IMR-90 (cell line): ENCODE measurements at regions not wholly inside any gene's neighbourhood (a gene's known extent, or its start where the extent isn't known, plus 50 kb on each side); places are given as distances from the start of the nearest gene placed in this dataset.

Experiments used
- ATAC-seq: fragments of 200-7000 bp; cut with Tn5 transposase; 2 replicates; pipeline ENCODE4 v1.9.1; 2020; ENCODE audit warnings: low read depth, mild to moderate bottlenecking, moderate library complexity
- BruUV-seq: library from RNA; stranded (reverse); fragments of 400-500 nt; replicated peaks from 2 replicates; lab custom pipeline; 2021; lab: Mats Ljungman, UMichigan
- CTCF ChIA-PET: fragments of 300-600 bp; formaldehyde crosslinking; extraction: SDS; loops from one replicate; lab custom pipeline; 2021; ENCODE audit warnings: antibody characterized with exemption; lab: Yijun Ruan, JAX
- POLR2A ChIA-PET: fragments of 300-600 bp; sonication (Branson Sonifier 250); formaldehyde crosslinking; loops from one replicate; lab custom pipeline; 2022; ENCODE audit warnings: antibody characterized with exemption; ENCODE audit not compliant: unreplicated experiment; lab: Charles Lee
- DNase-seq: peaks from one replicate; pipeline ENCODE4 v3.0.0; 2013
- H2AFZ ChIP-seq: replicated peaks from 2 replicates; pipeline ENCODE3; 2013; ENCODE audit warnings: low read length, mild to moderate bottlenecking; ENCODE audit not compliant: poor library complexity
- H2AK5ac ChIP-seq: 2 replicates; pipeline ENCODE4 v1.6.1; 2013; ENCODE audit warnings: low read depth, low read length, inconsistent platforms
- H2AK9ac ChIP-seq: replicated peaks from 2 replicates; pipeline ENCODE3; 2013; ENCODE audit warnings: mild to moderate bottlenecking, low read depth, low read length, moderate library complexity; ENCODE audit not compliant: poor library complexity
- H2BK120ac ChIP-seq: 2 replicates; pipeline ENCODE4 v1.6.1; 2013; ENCODE audit warnings: low read depth, low read length, inconsistent platforms
- H2BK15ac ChIP-seq: 3 replicates; pipeline ENCODE4 v1.6.1; 2013; ENCODE audit warnings: low read depth, low read length, inconsistent platforms
- H2BK20ac ChIP-seq: 2 replicates; pipeline ENCODE4 v1.6.1; 2013; ENCODE audit warnings: low read depth, mild to moderate bottlenecking, inconsistent platforms, low read length, moderate library complexity
- H2BK5ac ChIP-seq: 2 replicates; pipeline ENCODE4 v1.6.1; 2013; ENCODE audit warnings: mild to moderate bottlenecking, low read depth, low read length, inconsistent platforms; ENCODE audit not compliant: poor library complexity, severe bottlenecking
- H3K14ac ChIP-seq: replicated peaks from 2 replicates; pipeline ENCODE4 v1.6.1; 2013; ENCODE audit warnings: low read depth, low read length, inconsistent platforms
- H3K18ac ChIP-seq: 2 replicates; pipeline ENCODE4 v1.6.1; 2013; ENCODE audit warnings: low read depth, low read length, control low read depth
- H3K23ac ChIP-seq: 2 replicates; pipeline ENCODE4 v1.6.1; 2013; ENCODE audit warnings: low read depth, low read length, inconsistent platforms
- H3K27ac ChIP-seq: 2 replicates; pipeline ENCODE4 v1.5.1; 2013; ENCODE audit warnings: mild to moderate bottlenecking, control low read depth, low read length; ENCODE audit not compliant: insufficient read depth
- H3K27me3 ChIP-seq: 2 replicates; pipeline ENCODE4 v1.6.1; 2013; ENCODE audit warnings: low read length; ENCODE audit not compliant: control insufficient read depth, insufficient read depth
- H3K36me3 ChIP-seq: 2 replicates; pipeline ENCODE4 v1.6.1; 2013; ENCODE audit warnings: low read length, mixed read lengths; ENCODE audit not compliant: control insufficient read depth, insufficient read depth
- H3K4ac ChIP-seq: 2 replicates; pipeline ENCODE4 v1.6.1; 2013; ENCODE audit warnings: low read depth, low read length, inconsistent platforms
- H3K4me1 ChIP-seq: 2 replicates; pipeline ENCODE4 v1.6.1; 2013; ENCODE audit warnings: low read length, mixed read lengths; ENCODE audit not compliant: control insufficient read depth, insufficient read depth
- H3K4me2 ChIP-seq: 2 replicates; pipeline ENCODE4 v1.6.1; 2013; ENCODE audit warnings: low read depth, mild to moderate bottlenecking, control low read depth, low read length, moderate library complexity
- H3K4me3 ChIP-seq: 2 replicates; pipeline ENCODE4 v1.5.1; 2013; ENCODE audit warnings: low read depth, mild to moderate bottlenecking, control low read depth, low read length, moderate library complexity; ENCODE audit not compliant: insufficient read depth
- H3K56ac ChIP-seq: 2 replicates; pipeline ENCODE4 v1.6.1; 2013; ENCODE audit warnings: low read length, inconsistent platforms; ENCODE audit not compliant: insufficient read depth; ENCODE audit errors: extremely low read depth
- H3K79me1 ChIP-seq, 2 experiments: 2 replicates each; pipeline ENCODE4 v1.6.1; 2013; ENCODE audit warnings: low read length in 2 of 2, inconsistent platforms in 1 of 2, low read depth in 1 of 2
- H3K9ac ChIP-seq: 2 replicates; pipeline ENCODE4 v1.6.1; 2013; ENCODE audit warnings: low read depth, low read length, control low read depth
- H3K9me1 ChIP-seq: 2 replicates; pipeline ENCODE4 v1.6.1; 2013; ENCODE audit warnings: low read length, inconsistent platforms; ENCODE audit not compliant: insufficient read depth
- H3K9me3 ChIP-seq: 2 replicates; pipeline ENCODE4 v1.6.1; 2013; ENCODE audit warnings: low read length; ENCODE audit not compliant: control insufficient read depth, insufficient read depth
- H4K20me1 ChIP-seq: 2 replicates; pipeline ENCODE4 v1.6.1; 2013; ENCODE audit warnings: low read length, inconsistent platforms; ENCODE audit not compliant: insufficient read depth
- H4K5ac ChIP-seq: 2 replicates; pipeline ENCODE4 v1.6.1; 2013; ENCODE audit warnings: mild to moderate bottlenecking, low read depth, low read length, control low read depth
- H4K8ac ChIP-seq, 2 experiments: 2 replicates each; pipeline ENCODE4 v1.6.1; 2013; ENCODE audit warnings: low read depth in 2 of 2, low read length in 2 of 2, control low read depth in 1 of 2, inconsistent platforms in 1 of 2
- H4K91ac ChIP-seq: 2 replicates; pipeline ENCODE4 v1.6.1; 2013; ENCODE audit warnings: low read depth, low read length, inconsistent platforms; ENCODE audit not compliant: insufficient read depth
- CHD1 ChIP-seq: IDR thresholded peaks from 2 replicates; pipeline ENCODE4 v1.6.1; 2012; ENCODE audit warnings: low read depth, low read length, improper control_type of control experiment
- FOS ChIP-seq: fragments of 150-350 bp; IDR thresholded peaks from 2 replicates; pipeline ENCODE4 v1.6.1; 2016; ENCODE audit warnings: low read depth, low read length
- MAZ ChIP-seq: IDR thresholded peaks from 2 replicates; pipeline ENCODE4 v1.6.1; 2012; ENCODE audit warnings: low read depth, mild to moderate bottlenecking, low read length, improper control_type of control experiment, moderate library complexity, borderline replicate concordance
- NFE2L2 ChIP-seq: fragments of 150-350 bp; IDR thresholded peaks from 2 replicates; pipeline ENCODE4 v1.6.1; 2016; ENCODE audit warnings: low read depth, mild to moderate bottlenecking, low read length
- RAD21 ChIP-seq: IDR thresholded peaks from 2 replicates; pipeline ENCODE4 v1.6.1; 2012; ENCODE audit warnings: low read length, improper control_type of control experiment
- RFX5 ChIP-seq: IDR thresholded peaks from 2 replicates; pipeline ENCODE4 v1.8.0; 2012; ENCODE audit warnings: low read depth, mild to moderate bottlenecking, low read length, moderate library complexity
- WGBS, 2 experiments: methylation state at CpG; one replicate each; pipeline versions ENCODE4 v1.1.5 to v1.1.7; 2013; ENCODE audit warnings: missing lambda C conversion rate in 2 of 2; ENCODE audit not compliant: insufficient read length in 1 of 2; ENCODE audit errors: extremely low coverage in 2 of 2; 5-methylcytosine and 5-hydroxymethylcytosine counted together
- dilution Hi-C: fragments of 300-500 bp; cut with HindIII; formaldehyde crosslinking; loops from one replicate; pipeline ENCODE4 v1.14.3; 2018; ENCODE audit warnings: low sequenced_read_pairs; ENCODE audit not compliant: unreplicated experiment
- in situ Hi-C: fragments of 300-500 bp; cut with MboI; formaldehyde crosslinking; loops from 3 replicates; pipeline ENCODE4 v1.14.3; 2019; ENCODE audit warnings: low sequenced_read_pairs, inconsistent platforms, mixed read lengths
- intact Hi-C: fragments of 100-400 bp; cut with micrococcal nuclease; formaldehyde crosslinking; loops from 2 replicates; pipeline ENCODE4 v1.10.0; 2022
- TF ChIP-seq, protein P1 (sequence below): fragments of 150-350 bp; IDR thresholded peaks from 2 replicates; pipeline ENCODE4 v1.6.1; 2017; ENCODE audit warnings: mild to moderate bottlenecking, antibody characterized with exemption, low read length, low read depth
- TF ChIP-seq, protein P2 (sequence below): conservative IDR thresholded peaks from 2 replicates; pipeline ENCODE4 v1.5.1; 2012; ENCODE audit warnings: mild to moderate bottlenecking, low read depth, low read length, improper control_type of control experiment

DNA sequence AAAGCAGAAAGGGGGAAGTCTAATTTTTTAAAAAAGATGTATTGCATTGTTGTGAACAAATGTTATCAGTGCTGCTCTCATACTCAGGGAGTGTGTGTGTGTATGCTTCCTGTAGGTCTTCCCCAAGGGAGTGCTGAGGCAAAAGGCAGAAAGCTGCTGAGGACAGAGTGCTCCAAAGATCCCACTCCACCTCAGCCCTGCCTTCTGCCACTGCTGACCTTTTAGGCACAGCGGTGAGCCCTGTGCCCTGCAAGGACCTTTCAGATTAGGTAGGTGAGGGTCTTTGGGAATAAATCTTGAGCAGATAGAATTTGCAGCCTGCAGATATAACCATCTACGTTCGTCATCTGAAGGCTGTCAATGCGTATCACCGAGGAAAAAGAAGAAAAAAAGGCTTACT lies 756.4 kb upstream of the MMS22L start:
- intact Hi-C loops, result no loop called here
- H3K18ac ChIP-seq, result no peak overlapping the region
- H2AK5ac ChIP-seq, result no peak overlapping the region
- dilution Hi-C loops, result no loop called here
- CTCF ChIA-PET, result no interaction called here
- no peak overlapping the region for H3K9ac ChIP-seq
- no peak overlapping the region for H2AK9ac ChIP-seq
- no peaks in the 10 kb centered on the region for H3K27me3 ChIP-seq
- H2BK20ac ChIP-seq, result no peak overlapping the region
- ATAC-seq, result no peak
- H3K4ac ChIP-seq, result no peak overlapping the region
- H3K36me3 ChIP-seq, result no peaks in the 10 kb centered on the region
- no peak overlapping the region for H3K56ac ChIP-seq
- no peak overlapping the region for H4K91ac ChIP-seq
- POLR2A ChIA-PET, result no interaction called here
- no peaks in the 10 kb centered on the region for H3K79me1 ChIP-seq
- BruUV-seq, result no TSS peak
- no peaks in the 10 kb centered on the region for H4K20me1 ChIP-seq
- H4K8ac ChIP-seq, result no peak overlapping the region
- H3K9me3 ChIP-seq, result no peaks in the 10 kb centered on the region
- no peaks in the 10 kb centered on the region for H3K9me1 ChIP-seq
- no peak overlapping the region for H2BK15ac ChIP-seq
- no peak overlapping the region for H3K14ac ChIP-seq
- H2AFZ ChIP-seq, result no peak overlapping the region
- no peak overlapping the region for H4K5ac ChIP-seq
- no peak overlapping the region for H2BK120ac ChIP-seq
- no peak overlapping the region for H3K4me3 ChIP-seq
- no peak overlapping the region for H3K27ac ChIP-seq
- H3K23ac ChIP-seq, result no peak overlapping the region
- in situ Hi-C loops, result no loop called here
- no peak for DNase-seq
- TF ChIP-seq RFX5 (no peak), MAZ (no peak), NFE2L2 (no peak), CHD1 (no peak), FOS (no peak), RAD21 (no peak)
- TF ChIP-seq, protein P1, sequence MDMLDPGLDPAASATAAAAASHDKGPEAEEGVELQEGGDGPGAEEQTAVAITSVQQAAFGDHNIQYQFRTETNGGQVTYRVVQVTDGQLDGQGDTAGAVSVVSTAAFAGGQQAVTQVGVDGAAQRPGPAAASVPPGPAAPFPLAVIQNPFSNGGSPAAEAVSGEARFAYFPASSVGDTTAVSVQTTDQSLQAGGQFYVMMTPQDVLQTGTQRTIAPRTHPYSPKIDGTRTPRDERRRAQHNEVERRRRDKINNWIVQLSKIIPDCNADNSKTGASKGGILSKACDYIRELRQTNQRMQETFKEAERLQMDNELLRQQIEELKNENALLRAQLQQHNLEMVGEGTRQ, result no peak
- TF ChIP-seq, protein P2, sequence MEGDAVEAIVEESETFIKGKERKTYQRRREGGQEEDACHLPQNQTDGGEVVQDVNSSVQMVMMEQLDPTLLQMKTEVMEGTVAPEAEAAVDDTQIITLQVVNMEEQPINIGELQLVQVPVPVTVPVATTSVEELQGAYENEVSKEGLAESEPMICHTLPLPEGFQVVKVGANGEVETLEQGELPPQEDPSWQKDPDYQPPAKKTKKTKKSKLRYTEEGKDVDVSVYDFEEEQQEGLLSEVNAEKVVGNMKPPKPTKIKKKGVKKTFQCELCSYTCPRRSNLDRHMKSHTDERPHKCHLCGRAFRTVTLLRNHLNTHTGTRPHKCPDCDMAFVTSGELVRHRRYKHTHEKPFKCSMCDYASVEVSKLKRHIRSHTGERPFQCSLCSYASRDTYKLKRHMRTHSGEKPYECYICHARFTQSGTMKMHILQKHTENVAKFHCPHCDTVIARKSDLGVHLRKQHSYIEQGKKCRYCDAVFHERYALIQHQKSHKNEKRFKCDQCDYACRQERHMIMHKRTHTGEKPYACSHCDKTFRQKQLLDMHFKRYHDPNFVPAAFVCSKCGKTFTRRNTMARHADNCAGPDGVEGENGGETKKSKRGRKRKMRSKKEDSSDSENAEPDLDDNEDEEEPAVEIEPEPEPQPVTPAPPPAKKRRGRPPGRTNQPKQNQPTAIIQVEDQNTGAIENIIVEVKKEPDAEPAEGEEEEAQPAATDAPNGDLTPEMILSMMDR, result no peak
- no peaks in the 10 kb centered on the region for H3K4me1 ChIP-seq
- H3K4me2 ChIP-seq, result no peak overlapping the region
- no CpG with 5 or more reads among the region's 5 CpGs for WGBS, 2 experiments
- H2BK5ac ChIP-seq, result no peak overlapping the region
